HL-60 (cell line): ENCODE measurements at regions not wholly inside any gene's neighbourhood (a gene's known extent, or its start where the extent isn't known, plus 50 kb on each side); places are given as distances from the start of the nearest gene placed in this dataset.

ENCODE experiments used
- DNase-seq, 2 experiments: peaks; one replicate each; pipeline ENCODE4 v3.0.0-alpha.2; 2010 to 2020; ENCODE audit warnings: low read depth in 1 of 2, low spot score in 1 of 2
- H3K27ac ChIP-seq: fragments of 250-450 bp; sonication (Bioruptor Pico); replicated peaks from 2 replicates; pipeline ENCODE4 v1.5.1; 2020; ENCODE audit warnings: mild to moderate bottlenecking, moderate library complexity
- H3K27me3 ChIP-seq: fragments of 250-450 bp; sonication (Bioruptor Pico); 2 replicates; pipeline ENCODE4 v1.5.1; 2021; ENCODE audit warnings: mild to moderate bottlenecking, moderate library complexity; ENCODE audit not compliant: insufficient read depth, poor library complexity, severe bottlenecking
- H3K4me3 ChIP-seq: replicated peaks from 2 replicates; pipeline ENCODE4 v1.5.1; 2011; ENCODE audit warnings: mild to moderate bottlenecking, control low read depth, low read length; ENCODE audit not compliant: insufficient read depth
- CTCF ChIP-seq: IDR thresholded peaks from one replicate; pipeline ENCODE4 v1.5.1; 2011; ENCODE audit warnings: low read length, control low read depth, inconsistent platforms; ENCODE audit not compliant: insufficient read depth
- GABPA ChIP-seq: IDR thresholded peaks from 2 replicates; pipeline ENCODE4 v1.6.1; 2012; ENCODE audit warnings: low read depth
- POLR2AphosphoS5 ChIP-seq: IDR thresholded peaks from 2 replicates; pipeline ENCODE4 v1.6.1; 2012; ENCODE audit warnings: low read depth
- REST ChIP-seq: IDR thresholded peaks from 2 replicates; pipeline ENCODE4 v1.6.1; 2012; ENCODE audit warnings: low read depth; ENCODE audit not compliant: insufficient replicate concordance
- SPI1 ChIP-seq: IDR thresholded peaks from 2 replicates; pipeline ENCODE4 v1.6.1; 2012; ENCODE audit warnings: low read depth, mild to moderate bottlenecking, borderline replicate concordance

- TF ChIP-seq POLR2AphosphoS5 (no peak), SPI1 (no peak), CTCF (no peak), GABPA (no peak), REST (no peak)
- no peak for DNase-seq
- Histone ChIP-seq H3K27me3 (no peaks in the 10 kb centered on the region), H3K4me3 (no peak overlapping the region), H3K27ac (no peak overlapping the region)
Measured at GRCh38 chr5:173826428-173827350, 61.5 kb upstream of the CPEB4 start.

GRCh38 chr5:173828952-173829351 is 59.2 kb upstream of the CPEB4 start:
- no peak for DNase-seq
- no peaks in the 10 kb centered on the region for H3K27me3 ChIP-seq

More at GRCh38 chr5:173828952-173829351, 59.2 kb upstream of the CPEB4 start:
- Histone ChIP-seq H3K27ac (no peak overlapping the region), H3K4me3 (no peak overlapping the region)
- no peak for TF ChIP-seq POLR2AphosphoS5
- TF ChIP-seq CTCF, result no peak
- TF ChIP-seq REST, result no peak
- no peak for TF ChIP-seq SPI1
- no peak for TF ChIP-seq GABPA
